ENCODE measurements at regions not wholly inside any gene's neighbourhood (a gene's known extent, or its start where the extent isn't known, plus 50 kb on each side); places are given as distances from the start of the nearest gene placed in this dataset.

DNA sequence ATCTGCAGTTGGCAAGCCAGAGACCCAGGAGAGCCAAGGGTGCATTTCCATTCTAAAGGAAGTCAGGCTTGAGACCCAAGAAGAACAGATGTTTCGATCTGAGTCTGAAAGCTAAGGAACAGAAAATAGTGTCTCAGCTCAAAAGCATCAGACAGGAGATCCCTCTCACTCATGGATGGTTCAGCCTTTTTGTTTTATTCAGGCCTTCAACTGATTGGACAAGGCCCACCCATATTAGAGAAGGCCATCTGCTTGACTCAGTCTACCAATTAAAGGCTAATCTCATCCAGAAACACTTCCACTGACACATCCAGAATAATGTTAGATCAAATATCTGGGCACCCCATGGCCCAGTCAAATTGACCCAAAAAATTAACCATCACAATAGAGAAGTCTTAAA, 255.0 kb downstream of the TXNL1 start:
- DNase-seq (ENCODE audit: low spot score) (no peak), ATAC-seq (no peak)

DNA sequence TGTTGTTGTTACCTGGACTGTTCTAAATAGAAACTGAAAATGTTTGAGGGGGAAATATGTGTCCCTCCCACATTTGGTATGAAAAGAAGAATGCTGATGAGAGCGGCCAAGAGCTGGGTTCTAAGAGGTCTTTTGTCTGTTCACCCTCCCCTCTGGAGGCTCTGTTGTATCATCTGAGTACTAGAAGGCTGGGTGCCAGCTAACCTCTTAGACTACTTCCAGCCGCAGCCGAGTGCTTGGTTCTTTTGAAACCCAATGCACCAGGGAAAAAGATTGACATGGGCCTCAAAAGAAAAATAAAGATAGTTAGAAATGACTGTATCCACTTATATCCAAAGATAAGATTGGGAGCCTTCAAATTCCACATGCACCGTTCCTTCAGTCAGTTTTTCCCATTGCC, 255.9 kb downstream of the TXNL1 start:
- ATAC-seq (no peak), DNase-seq (ENCODE audit: low spot score) (no peak)

DNA sequence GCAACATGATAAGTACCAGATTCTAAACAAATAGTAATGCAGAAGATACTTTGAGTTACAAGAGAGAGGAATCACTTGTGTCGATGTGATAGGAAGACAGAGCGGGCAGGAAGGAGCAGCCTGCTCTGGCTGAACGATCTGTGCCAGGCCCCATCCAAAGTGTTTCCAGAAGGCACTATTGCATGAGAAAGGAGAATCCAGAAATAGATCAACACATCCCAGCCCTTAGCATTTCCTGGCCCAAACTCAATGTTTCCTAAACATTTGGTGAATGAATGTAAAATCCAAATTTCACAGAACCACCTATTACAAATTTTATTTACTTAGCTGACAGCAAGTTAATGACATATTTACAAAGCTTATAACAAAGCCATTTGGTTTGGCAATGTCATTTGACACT, 257.2 kb downstream of the TXNL1 start:
- ATAC-seq (no peak), DNase-seq (ENCODE audit: low spot score) (no peak)

DNA sequence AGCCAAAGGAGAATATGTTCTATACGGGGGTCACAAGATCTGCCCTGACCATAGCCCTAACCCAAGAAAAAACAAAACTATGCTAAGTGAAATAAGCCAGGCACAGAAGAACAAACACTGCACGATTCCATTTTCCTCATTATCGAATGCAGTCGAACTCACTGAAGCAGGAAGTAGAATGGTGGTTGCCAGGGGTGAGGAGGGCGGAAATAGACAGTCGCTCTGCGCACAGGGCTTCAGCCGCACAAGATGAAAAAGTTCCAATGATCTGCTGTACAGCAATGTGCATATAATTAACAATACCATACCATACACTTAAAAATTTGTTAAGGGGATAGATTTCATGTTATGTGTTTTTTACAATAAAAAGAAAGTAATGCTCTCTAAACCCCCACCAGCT, 257.7 kb downstream of the TXNL1 start:
- DNase-seq (ENCODE audit: low spot score) (no peak), ATAC-seq (no peak)

DNA sequence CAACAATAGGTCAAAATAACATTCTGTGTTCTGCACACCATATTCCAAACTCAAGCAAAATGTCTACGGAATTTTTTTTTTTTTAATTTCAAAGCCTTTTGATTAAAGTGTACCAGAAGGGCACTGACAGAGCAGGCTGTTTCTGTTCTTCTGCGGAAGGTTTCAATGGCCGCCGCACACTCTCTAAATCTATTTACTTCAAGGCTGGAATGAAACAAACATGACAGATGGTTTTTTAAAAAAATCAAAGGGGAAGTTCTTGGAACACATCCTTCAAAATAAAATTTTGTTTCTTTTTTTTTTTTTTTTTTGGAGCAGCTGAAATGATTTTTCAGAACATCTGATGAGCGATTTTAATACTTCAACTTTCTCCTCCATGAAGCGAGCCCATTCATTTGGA, 259.1 kb downstream of the TXNL1 start:
- ATAC-seq (no peak), DNase-seq (ENCODE audit: low spot score) (no peak)

DNA sequence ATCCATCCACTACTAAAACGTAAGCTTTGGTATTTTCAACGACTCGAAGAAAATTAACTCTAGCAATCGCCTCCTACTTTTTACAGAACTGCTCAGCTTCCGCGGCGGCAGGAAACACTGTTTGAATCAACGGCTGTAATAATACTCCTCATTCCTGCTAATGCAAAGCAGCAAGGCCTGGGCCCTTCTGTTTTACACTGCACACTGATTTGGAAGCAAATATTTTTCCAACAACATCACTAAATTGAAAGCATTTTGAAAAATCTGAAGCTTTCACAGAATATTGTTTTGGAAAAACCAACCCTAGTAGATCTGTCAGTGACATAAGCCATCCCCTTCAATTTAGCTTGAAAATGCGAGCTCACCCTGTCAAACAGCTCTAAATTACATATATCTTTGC, 261.2 kb downstream of the TXNL1 start:
- DNase-seq (ENCODE audit: low spot score) (no peak), ATAC-seq (no peak)

DNA sequence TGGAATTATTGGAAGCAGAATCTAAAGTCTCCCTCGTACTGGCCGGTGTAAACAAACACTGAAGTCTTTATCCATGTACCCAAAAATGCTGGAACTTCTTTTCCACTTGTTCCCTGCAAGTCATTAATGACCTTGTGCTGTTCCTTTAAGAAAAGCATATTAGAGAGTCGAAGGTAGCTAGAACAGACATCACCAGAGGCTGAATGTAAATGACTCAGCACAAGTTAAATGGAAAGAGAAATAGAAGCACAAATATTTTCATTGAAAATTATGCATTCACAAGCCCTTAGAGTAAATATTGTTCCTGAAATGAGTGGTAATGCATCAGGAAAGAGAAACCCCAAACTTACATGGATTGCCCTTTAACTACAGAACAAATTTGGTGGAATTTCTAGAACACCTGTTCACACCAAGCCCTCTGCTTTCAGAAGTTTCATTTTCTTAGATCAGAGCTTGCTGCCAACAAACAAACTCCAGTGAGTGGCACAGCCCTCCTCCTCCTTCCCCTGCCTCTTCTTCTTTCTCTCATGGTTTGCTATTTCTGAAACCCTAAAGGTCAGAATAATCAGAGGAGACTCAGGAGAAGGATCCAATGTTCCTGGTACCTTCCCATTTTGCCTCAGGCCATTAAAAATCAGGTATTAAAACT, 264.3 kb downstream of the TXNL1 start:
- DNase-seq (ENCODE audit: low spot score) = no peak
- ATAC-seq = no peak

DNA sequence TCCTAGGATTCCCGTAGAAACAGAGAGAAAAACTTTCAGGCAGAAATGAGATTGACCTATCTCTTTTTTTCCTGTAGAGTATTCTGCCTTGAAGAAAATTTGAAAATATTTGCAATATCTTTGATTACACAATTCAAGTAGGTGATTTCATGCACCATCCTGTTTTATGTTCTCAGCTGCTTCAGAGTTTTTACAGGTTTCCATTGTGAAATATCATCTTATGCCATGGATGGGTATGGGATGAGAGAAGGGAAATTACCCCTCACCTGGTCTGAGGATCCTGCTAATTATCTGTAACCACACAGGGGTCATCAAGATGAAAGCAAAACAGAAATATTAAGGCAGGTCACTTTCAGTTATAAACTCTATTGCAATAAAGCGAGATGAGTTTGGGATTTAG, 264.8 kb downstream of the TXNL1 start:
- ATAC-seq = no peak

DNA sequence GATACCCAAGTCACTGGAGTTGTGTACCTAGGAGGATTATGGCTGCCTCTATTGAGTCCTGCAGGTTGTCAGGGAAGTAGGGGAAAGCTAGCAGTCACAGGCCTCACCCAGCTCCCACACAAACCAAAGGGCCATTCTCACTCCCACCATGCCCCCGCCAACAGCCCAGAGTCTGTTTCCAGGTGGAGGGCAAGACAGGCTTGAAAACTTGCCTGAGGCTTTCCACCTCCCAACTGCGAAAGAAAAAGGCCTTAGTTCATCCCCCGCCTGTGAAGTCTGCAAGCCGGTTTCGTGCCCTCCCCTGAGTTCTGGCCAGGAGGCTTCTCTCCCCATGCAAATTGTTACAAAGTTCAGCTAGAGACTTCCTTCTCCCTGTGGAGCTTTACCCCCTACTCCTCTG, 270.3 kb downstream of the TXNL1 start:
- DNase-seq (ENCODE audit: low spot score) (no peak), ATAC-seq (no peak)

More for the DNA sequence above, 264.8 kb downstream of the TXNL1 start:
- no peak for DNase-seq (ENCODE audit: low spot score)

DNA sequence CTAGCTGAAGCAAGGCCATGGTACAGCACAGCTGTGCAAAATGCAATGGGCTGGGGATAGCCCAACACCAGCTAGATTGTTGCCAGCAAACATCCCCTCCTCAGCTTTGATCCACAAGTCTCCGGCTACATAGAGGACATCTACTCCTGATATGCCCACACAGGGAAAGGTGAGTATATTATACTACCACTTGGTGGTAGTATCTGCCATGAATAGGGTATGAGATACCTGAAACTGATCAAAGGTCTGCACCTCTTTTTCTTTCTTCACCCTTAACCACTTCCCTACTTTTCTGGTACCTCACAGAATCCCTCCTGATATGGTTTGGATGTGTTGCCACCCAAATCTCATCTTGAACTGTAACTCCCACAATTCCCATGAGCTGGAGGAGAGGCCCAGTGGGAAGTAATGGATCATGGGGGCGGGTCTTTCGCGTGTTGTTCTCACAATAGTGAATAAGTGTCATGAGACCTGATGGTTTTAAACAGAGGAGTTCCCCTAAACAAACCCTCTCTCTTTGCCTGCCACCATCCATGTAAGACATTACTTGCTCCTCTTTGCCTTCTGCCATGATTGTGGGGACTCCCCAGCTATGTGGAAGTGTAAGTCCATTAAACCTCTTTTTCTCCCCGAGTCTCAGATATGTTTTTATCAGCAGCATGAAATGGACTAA, 279.6 kb downstream of the TXNL1 start:
- ATAC-seq (peak; percentile 57), DNase-seq (ENCODE audit: low spot score) (no peak)

DNA sequence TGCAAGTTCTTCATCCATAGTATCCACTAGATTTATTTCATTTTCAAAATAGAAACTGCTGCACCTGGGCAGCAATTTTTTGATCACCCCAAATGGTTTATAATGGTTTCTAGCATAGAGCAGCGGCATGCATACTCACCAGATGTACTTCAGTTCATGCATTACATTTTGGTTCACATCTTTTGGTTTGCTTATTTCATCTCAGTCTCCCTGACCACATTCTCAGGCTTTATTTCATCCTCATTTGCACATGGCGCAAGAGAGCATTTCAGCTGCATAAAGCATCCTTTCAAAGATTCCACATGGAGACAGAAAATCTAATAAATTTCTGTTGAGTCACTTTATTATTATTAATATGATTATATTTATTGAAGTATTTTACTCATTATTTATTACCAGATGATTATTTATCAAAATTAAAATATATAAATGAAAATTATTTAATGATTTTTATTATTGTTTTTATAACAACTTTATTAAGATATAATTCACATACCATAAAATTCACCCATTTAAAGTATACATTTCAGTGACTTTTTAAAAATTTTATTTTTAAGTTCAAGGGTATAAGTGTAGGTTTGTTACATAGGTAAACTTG, 284.6 kb downstream of the TXNL1 start:
- no peak for DNase-seq (ENCODE audit: low spot score)

DNA sequence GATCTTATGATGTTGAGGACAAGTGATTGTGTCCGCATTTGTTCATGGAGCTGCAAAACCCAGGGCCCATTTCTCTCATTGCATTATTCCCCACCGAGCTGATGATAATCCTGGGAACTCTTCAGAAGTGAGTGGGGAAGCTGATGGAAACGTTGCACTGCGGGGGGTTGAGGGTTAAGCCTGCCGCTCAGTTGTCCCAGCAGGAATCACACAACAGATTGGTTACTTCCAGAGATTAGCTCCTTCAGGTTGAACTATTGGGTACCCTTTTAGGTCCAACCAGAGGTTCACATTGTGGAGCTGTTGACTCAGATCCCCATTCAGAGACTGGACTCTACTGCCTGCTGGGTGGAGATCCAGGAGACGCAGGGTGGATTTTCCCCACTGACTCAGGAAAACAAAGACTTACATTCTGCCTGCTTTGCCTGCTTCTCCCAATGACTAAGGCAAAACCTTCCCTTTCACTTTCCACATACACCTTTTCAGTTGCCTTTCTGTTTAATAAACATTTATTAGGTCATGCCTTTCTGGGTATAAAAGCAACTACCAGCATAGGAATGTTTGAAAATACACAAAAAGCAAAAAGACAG, 286.4 kb downstream of the TXNL1 start:
- DNase-seq (ENCODE audit: low spot score) (no peak), ATAC-seq (no peak)

More for the DNA sequence above, 284.6 kb downstream of the TXNL1 start:
- ATAC-seq = no peak

DNA sequence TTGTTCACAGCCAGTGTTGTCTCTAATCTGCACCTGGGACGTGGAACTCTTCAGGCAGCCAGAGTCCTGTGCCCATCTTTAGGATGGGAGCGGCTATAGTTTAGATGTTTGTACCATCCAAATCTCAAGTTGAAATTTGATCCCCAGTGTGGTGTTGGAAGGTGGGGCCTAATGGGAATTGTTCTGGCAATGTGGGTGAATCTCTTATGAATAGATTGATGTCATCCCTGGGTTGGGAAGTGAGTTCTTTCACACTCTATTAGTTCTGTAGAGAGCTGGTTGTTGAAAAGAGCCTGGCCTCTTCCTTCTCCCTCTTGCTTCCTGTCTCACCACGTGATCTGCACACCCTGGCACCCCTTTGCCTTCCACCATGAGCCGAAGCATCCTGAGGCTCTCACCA, 300.9 kb downstream of the TXNL1 start:
- ATAC-seq (no peak), DNase-seq (ENCODE audit: low spot score) (no peak)

DNA sequence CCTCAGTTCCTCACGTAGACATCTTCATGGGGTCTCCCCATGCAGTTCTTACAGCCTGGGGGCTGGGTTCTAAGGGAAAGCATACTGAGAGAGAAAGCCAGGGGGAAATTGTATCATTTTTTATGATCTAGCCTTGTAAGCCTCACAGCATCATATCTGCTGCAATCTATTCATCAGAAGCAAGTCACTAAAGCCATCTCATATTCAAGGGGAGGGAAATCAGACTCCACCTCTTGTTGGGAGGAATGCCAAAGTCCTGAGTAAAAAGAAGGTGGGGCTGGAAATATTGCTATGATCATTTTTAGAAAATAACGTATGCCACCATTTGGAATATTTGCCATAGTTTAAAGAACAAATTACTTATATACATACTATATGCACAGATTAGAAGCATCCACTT, 304.6 kb downstream of the TXNL1 start:
- ATAC-seq (no peak), DNase-seq (ENCODE audit: low spot score) (no peak)

DNA sequence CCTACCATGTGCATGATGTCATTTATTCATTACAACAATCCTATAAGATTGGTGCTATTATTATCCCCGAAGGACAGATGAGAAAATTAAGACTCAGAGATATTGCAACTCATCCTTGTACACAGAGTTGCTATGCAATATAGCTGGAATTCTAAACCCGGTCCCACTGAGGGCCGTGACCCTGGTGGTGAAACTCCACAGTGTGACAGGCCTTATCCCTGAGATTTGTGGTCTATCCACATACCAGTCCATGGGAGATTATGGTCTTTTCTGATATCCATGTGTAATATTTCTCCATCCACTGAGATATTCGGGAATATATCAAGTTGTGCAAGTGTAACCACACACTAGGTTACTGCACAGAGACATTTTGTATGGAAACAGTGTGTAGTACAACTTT, 305.2 kb downstream of the TXNL1 start:
- DNase-seq (ENCODE audit: low spot score) (no peak), ATAC-seq (no peak)

DNA sequence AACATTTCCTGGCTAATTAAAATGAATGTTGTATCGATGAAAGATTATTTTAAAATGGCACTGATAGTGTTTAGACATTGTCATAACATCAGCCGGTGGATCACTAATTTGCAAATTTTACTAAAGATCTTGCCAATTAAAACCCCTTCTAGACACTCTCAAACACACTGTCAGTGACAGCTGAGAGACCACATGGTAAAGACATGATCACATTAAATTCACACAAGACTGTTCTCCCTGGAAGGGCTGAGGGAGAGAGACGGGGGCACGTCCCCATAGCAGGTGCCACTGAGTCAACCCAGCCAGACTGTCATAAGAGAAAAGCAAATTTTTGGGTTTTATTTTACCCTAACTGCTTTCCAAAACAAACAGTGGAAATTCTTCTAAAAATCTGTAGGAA, 306.0 kb downstream of the TXNL1 start:
- no peak for ATAC-seq

DNA sequence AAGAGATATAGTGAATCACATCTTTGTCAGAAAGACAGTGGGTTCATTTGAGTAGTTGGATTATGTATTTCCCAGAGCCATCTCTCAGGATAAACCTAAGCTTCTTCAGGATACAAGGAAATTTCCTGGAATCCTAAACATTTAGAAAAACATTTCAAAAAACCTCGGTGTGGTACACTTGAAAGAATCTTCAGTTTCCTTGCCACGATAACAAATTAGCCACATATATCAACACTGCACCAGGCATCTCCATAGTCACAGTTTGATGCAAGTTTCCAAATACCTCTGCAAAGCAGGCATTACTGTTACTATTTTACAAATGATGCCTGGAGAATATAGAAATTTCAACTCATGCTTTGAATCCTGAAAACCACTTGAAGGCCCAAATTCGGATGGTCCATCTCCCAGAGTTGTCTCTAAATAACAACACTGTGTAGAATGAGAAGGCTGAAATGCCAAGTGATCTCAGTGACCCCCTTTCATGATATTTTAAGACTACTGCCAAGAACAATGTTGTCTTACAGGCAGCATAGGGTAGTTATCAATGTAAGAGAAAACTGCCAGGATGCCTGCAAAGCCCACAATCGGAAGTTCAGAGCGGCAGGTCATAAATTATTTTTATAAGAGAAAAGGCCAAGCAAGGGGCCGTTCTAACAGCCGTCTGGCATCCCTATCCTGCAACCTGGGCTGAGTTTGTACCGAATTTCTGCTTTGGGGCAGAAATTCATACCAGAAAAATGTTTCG, 307.9 kb downstream of the TXNL1 start:
- DNase-seq (ENCODE audit: low spot score) = no peak
- no peak for ATAC-seq

More for the DNA sequence above, 306.0 kb downstream of the TXNL1 start:
- no peak for DNase-seq (ENCODE audit: low spot score)

DNA sequence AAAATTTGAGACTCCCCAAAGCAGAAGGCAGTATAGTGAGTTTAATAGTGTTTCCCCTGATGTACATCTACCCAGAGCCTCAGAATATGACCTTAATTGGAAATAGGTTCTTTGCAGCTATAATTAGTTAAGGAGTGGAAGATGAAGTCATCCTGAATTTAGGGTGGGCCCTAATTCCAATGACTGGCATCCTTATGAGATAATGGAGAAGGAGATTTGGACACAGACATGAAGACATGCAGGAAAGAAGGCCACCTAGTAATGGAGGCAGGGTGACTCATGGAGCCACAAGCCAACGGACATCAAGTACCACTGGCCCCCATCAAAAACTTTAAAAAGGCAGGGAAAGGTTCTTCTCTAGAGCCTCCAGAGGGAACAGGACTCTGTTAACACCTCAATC, 308.9 kb downstream of the TXNL1 start:
- ATAC-seq (no peak), DNase-seq (ENCODE audit: low spot score) (no peak)

DNA sequence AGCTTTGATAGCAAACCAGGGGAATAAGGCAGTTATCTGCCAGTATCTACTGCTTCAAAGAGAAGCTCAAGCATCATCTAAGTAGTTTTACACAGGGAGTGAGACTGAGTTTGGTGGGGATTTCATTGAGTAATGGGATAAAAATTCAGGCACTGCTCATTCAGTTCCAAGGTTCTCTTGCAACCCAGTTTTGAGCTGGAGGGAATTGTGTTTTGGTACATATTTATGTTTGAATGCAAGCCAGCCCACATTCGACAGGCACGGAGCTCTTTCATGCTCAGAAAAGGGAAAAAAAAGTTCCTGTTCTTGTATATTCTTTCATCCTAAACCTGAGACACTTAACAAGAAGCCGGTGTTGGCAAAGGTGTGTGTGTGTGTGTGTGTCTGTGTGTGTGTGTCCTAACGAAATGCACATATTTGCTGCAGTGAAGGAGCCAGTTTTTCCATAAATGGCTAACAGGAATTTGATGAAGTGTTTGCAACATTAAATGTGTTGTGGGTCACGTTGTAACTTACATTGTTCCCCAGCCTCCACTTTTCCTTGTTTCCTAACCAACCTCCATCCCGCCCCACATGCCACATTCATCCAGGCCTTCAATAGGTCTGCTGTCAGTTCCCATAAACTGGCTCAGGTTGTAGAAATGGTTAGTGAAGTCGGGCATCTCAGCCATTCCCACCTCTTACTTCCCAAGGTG, 311.1 kb downstream of the TXNL1 start:
- no peak for ATAC-seq
- no peak for DNase-seq (ENCODE audit: low spot score)

DNA sequence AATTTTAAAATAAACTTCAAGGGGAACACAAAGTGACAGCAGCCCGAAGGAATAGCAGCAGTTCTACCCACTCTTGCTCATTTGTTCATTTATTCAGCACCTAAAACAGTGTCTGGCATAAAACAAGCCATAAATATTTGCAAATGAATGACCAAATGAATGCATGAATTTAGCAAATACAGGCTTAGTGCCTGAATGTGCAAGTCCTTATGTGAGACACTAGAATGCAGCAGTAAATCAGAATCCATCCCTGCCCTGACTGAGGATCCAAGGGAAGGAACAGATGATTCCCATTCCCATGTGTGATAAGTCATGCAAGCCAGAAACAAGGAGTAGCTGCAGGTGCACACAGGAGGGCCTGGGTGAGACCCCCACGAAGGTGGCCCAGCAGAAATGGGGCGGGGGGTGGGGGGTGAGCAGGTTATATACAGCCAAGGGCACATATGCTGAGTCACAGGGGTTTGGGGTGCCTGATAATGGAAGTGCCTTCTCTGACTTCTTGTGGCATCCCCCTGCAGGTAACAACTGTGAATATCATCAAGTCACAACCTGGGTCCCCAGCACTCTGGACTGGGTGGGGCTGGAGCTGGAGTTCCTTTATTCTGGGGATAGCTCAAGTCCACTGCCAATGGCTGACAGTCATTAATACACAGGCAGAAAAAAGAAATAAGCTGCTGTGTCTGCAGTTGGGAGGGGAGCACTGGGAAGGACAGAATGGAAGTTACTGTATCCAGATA, 311.9 kb downstream of the TXNL1 start:
- DNase-seq (ENCODE audit: low spot score) (no peak), ATAC-seq (no peak)

Measured in left lobe of liver (tissue), 2 donors.